IPS-20b (cell line): ENCODE measurements at regions not wholly inside any gene's neighbourhood (a gene's known extent, or its start where the extent isn't known, plus 50 kb on each side); places are given as distances from the start of the nearest gene placed in this dataset.

Experiments used
- H3K27ac ChIP-seq: one replicate; pipeline ENCODE4 v1.5.1; 2013; ENCODE audit warnings: low read length
- H3K27me3 ChIP-seq: 2 replicates; pipeline ENCODE4 v1.6.1; 2013; ENCODE audit warnings: mild to moderate bottlenecking, low read length, inconsistent platforms; ENCODE audit not compliant: insufficient read depth
- H3K36me3 ChIP-seq: 2 replicates; pipeline ENCODE4 v1.6.1; 2013; ENCODE audit warnings: low read depth, mild to moderate bottlenecking, inconsistent platforms, low read length, moderate library complexity; ENCODE audit not compliant: insufficient read depth
- H3K4me1 ChIP-seq: 2 replicates; pipeline ENCODE4 v1.6.1; 2013; ENCODE audit warnings: mild to moderate bottlenecking, control low read depth, inconsistent platforms, low read length, moderate library complexity; ENCODE audit not compliant: insufficient read depth
- H3K4me3 ChIP-seq: 2 replicates; pipeline ENCODE4 v1.5.1; 2013; ENCODE audit warnings: mild to moderate bottlenecking, low read length, inconsistent platforms
- H3K9ac ChIP-seq: 2 replicates; pipeline ENCODE4 v1.6.1; 2013; ENCODE audit warnings: low read depth, mild to moderate bottlenecking, inconsistent platforms, low read length, moderate library complexity
- H3K9me3 ChIP-seq: 2 replicates; pipeline ENCODE4 v1.6.1; 2013; ENCODE audit warnings: mild to moderate bottlenecking, low read depth, low read length, inconsistent platforms; ENCODE audit not compliant: insufficient read depth

DNA sequence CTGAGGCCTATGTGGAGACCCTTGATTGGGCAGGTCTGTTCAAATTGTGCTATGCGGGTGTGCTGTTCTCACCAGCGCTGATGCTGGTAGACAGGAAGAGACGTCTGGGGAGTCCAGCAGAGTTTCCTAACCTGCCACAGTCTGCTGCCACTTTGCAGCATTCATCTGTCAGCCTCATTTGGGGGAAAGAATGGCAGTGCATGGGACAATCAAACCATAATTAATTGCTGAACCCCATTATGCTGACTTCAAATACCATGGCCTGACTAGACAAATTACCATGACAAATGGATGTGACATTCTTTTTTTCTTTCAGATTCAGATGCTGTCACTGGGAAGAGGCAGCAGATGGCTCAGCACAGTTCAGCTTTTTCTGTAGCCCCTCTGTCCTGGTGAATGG, 171.4 kb upstream of the SYNDIG1 start:
- H3K9ac ChIP-seq: no peak overlapping the region
- peaks cover 5% of the 10 kb centered on the region; the same call in 1 of the 2 replicates for H3K4me1 ChIP-seq
- H3K9me3 ChIP-seq: no peaks in the 10 kb centered on the region
- H3K27me3 ChIP-seq: no peaks in the 10 kb centered on the region
- no peak overlapping the region for H3K27ac ChIP-seq
- H3K4me3 ChIP-seq: no peak overlapping the region
- H3K36me3 ChIP-seq: no peaks in the 10 kb centered on the region

DNA sequence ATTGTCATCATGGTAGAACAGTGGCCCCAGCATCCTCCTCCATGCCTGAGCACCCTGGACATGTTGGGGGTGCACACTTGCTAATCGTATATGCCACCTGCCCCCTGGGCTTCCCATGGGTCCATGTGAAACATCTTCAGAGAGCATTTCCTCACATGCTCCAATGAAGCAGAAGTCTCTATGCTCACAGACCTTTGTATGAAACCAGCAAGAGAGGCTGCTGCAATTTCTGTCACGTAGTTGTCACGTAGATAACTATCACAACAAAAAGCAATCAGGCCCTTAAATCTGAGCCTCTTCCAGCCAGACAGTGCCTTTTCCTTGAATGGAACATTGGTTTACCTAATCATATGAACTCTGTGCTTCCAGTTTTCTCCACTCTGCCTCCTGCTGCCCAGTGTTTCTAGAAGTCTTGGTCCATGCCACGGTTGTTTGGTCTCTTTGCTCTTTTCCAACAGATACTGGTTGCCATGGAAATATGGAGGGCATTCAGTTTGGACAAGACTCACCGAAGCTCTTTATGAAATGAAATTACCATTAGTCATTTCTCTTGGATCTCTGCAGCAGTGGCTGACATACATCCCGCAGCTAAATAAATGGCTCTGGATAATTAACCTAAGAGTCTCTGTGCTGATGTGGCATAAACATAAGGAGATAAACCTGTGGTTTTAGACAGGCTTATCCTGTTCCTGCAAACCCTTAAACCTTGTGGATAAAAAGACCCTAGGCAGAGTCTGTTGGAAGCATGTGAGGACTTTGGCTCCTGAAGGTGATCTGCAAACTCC, 172.8 kb upstream of the SYNDIG1 start:
- Histone ChIP-seq H3K4me1 (peaks cover 5% of the 10 kb centered on the region; the same call in 1 of the 2 replicates), H3K9me3 (no peaks in the 10 kb centered on the region), H3K9ac (no peak overlapping the region), H3K36me3 (no peaks in the 10 kb centered on the region), H3K27ac (no peak overlapping the region), H3K27me3 (no peaks in the 10 kb centered on the region), H3K4me3 (no peak overlapping the region)

DNA sequence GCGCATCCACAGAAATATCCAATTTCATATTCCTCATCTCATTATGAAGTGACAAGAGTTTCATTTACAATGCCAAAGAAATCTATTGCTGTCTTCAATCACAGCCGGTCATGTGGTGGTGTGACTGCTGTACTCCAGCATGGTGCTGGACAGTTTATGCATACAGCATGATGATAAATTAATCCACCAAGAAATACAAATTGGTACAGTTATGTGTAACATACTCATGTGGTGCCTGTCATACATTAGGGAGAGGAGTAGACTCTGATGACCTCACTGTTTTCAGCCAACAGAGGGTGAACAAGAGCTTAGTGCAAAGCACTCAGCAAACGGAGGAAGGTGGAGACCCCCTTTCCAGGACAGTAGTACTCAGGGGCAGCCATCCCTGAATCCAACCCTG, 178.4 kb upstream of the SYNDIG1 start:
- no peaks in the 10 kb centered on the region for H3K27me3 ChIP-seq
- no peak overlapping the region for H3K4me3 ChIP-seq
- no peaks in the 10 kb centered on the region; the same call in 1 of the 2 replicates for H3K4me1 ChIP-seq
- H3K9me3 ChIP-seq: no peaks in the 10 kb centered on the region
- no peak overlapping the region for H3K27ac ChIP-seq
- no peaks in the 10 kb centered on the region for H3K36me3 ChIP-seq
- no peak overlapping the region for H3K9ac ChIP-seq

DNA sequence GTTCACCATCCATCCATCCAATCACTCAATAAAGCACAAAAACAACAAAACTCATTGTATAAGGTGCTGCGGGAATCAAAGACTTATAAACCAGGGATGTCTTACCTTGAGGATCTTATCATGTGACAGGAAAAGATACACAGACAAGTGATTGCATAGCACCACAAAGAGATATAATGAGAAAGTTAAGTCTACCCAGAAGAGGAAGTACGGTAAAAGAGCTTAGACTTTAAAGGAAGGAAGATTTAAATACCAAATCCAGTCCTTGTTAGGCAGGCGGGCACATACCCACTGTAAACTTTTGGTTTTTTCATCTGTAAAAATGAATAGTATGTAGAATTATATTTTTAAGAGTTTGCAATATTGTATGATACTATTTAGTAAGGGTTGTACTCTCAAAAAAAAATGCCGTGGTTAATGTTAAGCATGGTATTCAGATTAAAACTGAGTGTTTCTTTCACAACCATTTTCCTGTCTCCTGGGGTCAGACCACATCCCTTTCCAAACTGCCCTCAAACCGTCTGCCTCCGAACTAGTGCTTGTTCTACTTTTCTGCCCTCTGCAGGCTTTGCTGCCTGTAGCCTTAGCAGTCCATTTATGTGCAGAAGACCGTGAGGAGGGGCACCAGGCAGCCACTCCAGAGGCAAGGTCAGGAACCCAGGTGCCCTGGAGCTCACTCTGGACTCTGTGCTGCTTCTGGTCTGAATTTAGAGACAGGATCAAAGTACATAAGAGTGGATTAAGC, 179.5 kb upstream of the SYNDIG1 start:
- Histone ChIP-seq H3K9ac (no peak overlapping the region), H3K27me3 (no peaks in the 10 kb centered on the region), H3K4me1 (no peaks in the 10 kb centered on the region; the same call in 1 of the 2 replicates), H3K36me3 (no peaks in the 10 kb centered on the region), H3K27ac (no peak overlapping the region), H3K9me3 (no peaks in the 10 kb centered on the region), H3K4me3 (no peak overlapping the region)

DNA sequence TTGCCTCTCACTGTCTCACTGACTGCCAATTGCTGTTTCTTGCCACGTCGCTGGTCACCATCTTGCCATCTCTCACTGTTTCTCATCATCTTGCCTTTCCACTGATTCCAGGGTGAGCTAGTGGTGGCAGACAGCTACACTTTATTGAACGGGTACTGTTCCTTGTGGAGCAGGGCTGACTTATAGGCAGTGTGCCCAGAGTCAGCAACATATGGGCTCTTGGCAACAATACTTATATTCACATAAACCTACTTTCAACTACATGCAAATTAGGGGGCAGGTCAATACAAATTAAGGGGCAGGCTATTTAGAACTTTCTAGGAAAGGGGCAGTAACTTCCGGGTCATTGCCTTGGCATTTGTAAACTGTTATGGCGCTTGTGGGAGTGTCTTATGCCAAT, 186.2 kb upstream of the SYNDIG1 start:
- no peak overlapping the region for H3K9ac ChIP-seq
- H3K36me3 ChIP-seq: no peaks in the 10 kb centered on the region
- no peak overlapping the region for H3K4me3 ChIP-seq
- no peaks in the 10 kb centered on the region for H3K4me1 ChIP-seq
- no peaks in the 10 kb centered on the region for H3K27me3 ChIP-seq
- no peak overlapping the region for H3K27ac ChIP-seq
- H3K9me3 ChIP-seq: no peaks in the 10 kb centered on the region

DNA sequence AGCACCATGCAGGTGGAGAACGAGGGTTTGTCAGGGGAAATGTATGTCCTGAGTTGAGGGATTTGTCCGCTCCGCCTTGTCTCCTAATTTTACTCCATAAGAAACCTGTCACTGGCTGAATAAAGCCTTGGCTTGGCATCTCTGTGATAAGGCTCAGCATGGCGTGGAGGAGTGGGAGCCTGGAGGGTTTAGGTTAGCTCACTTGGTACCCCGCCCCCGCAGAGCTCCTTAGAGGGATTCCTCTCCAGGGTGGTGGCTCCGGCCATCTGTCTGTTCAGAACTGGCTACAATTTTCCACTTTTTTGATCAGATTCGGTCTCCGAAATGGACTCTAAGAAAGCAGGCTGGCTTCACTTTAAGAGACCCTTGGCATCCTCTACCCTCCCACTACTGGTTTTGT, 192.2 kb upstream of the SYNDIG1 start:
- no peaks in the 10 kb centered on the region for H3K9me3 ChIP-seq
- H3K4me1 ChIP-seq: no peaks in the 10 kb centered on the region
- no peaks in the 10 kb centered on the region for H3K27me3 ChIP-seq
- H3K27ac ChIP-seq: no peak overlapping the region
- H3K36me3 ChIP-seq: no peaks in the 10 kb centered on the region
- H3K9ac ChIP-seq: no peak overlapping the region
- no peak overlapping the region for H3K4me3 ChIP-seq

- no peak overlapping the region for H3K9ac ChIP-seq
- H3K27ac ChIP-seq: no peak overlapping the region
- no peaks in the 10 kb centered on the region for H3K36me3 ChIP-seq
Measured at GRCh38 chr20:24275946-24276705, 193.3 kb upstream of the SYNDIG1 start.

GRCh38 chr20:24273251-24273650, 196.2 kb upstream of the SYNDIG1 start:
- no peak overlapping the region for H3K4me3 ChIP-seq
- H3K4me1 ChIP-seq: no peaks in the 10 kb centered on the region
- no peaks in the 10 kb centered on the region for H3K9me3 ChIP-seq
- no peak overlapping the region for H3K9ac ChIP-seq
- H3K36me3 ChIP-seq: no peaks in the 10 kb centered on the region
- H3K27ac ChIP-seq: no peak overlapping the region
- H3K27me3 ChIP-seq: no peaks in the 10 kb centered on the region

More at GRCh38 chr20:24275946-24276705, 193.3 kb upstream of the SYNDIG1 start:
- no peaks in the 10 kb centered on the region for H3K9me3 ChIP-seq
- H3K4me3 ChIP-seq: no peak overlapping the region
- H3K4me1 ChIP-seq: no peaks in the 10 kb centered on the region
- H3K27me3 ChIP-seq: no peaks in the 10 kb centered on the region

- Histone ChIP-seq H3K4me1 (no peaks in the 10 kb centered on the region), H3K27me3 (no peaks in the 10 kb centered on the region), H3K9me3 (no peaks in the 10 kb centered on the region), H3K4me3 (no peak overlapping the region), H3K9ac (no peak overlapping the region), H3K27ac (no peak overlapping the region), H3K36me3 (no peaks in the 10 kb centered on the region)
Measured at GRCh38 chr20:24261351-24261750, 208.1 kb upstream of the SYNDIG1 start.

- Histone ChIP-seq H3K9ac (no peak overlapping the region), H3K27ac (no peak overlapping the region), H3K4me1 (no peaks in the 10 kb centered on the region), H3K4me3 (no peak overlapping the region), H3K9me3 (no peaks in the 10 kb centered on the region), H3K36me3 (no peaks in the 10 kb centered on the region), H3K27me3 (no peaks in the 10 kb centered on the region)
Measured at GRCh38 chr20:24257171-24257570, 212.3 kb upstream of the SYNDIG1 start.

- Histone ChIP-seq H3K27me3 (no peaks in the 10 kb centered on the region), H3K9ac (no peak overlapping the region), H3K4me3 (no peak overlapping the region), H3K4me1 (no peaks in the 10 kb centered on the region), H3K27ac (no peak overlapping the region), H3K36me3 (no peaks in the 10 kb centered on the region), H3K9me3 (no peaks in the 10 kb centered on the region)
Measured at GRCh38 chr20:24256307-24256706, 213.1 kb upstream of the SYNDIG1 start.
